OCI-LY3 (cell line): ENCODE measurements at regions not wholly inside any gene's neighbourhood (a gene's known extent, or its start where the extent isn't known, plus 50 kb on each side); places are given as distances from the start of the nearest gene placed in this dataset.

Experiments
- EZH2phosphoT487 ChIP-seq: fragments of 200-600 bp; shearing (Covaris generic); IDR thresholded peaks from 2 replicates; pipeline ENCODE4 v1.6.1; 2018; ENCODE audit warnings: antibody characterized with exemption, mixed run types, low read depth
- TF ChIP-seq, protein P1 (sequence below): fragments of 200-600, 300-600 bp; sonication (generic); IDR thresholded peaks from 2 replicates; pipeline ENCODE4 v1.5.1; 2014; ENCODE audit warnings: antibody characterized with exemption, low read length, low read depth

DNA sequence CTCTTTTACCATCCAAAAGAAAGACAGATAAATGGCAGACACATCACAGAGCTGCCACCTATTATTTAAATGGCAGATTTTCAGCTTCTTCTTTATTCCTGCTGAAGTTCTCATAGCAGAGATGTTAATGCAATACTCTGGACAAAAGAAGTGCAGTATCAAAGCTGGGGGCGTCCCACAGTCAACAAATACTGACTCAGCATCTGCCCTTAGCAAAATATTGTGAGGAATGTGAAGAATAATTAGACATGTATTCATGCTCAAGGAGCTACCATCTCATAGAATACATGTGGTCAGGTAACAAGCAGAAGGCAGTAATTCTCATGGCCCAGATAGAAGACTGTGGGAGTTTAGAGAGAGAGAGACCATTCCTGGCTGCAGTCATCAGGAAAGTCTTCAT is 108.0 kb upstream of the TANK start:
- TF ChIP-seq, protein P1, sequence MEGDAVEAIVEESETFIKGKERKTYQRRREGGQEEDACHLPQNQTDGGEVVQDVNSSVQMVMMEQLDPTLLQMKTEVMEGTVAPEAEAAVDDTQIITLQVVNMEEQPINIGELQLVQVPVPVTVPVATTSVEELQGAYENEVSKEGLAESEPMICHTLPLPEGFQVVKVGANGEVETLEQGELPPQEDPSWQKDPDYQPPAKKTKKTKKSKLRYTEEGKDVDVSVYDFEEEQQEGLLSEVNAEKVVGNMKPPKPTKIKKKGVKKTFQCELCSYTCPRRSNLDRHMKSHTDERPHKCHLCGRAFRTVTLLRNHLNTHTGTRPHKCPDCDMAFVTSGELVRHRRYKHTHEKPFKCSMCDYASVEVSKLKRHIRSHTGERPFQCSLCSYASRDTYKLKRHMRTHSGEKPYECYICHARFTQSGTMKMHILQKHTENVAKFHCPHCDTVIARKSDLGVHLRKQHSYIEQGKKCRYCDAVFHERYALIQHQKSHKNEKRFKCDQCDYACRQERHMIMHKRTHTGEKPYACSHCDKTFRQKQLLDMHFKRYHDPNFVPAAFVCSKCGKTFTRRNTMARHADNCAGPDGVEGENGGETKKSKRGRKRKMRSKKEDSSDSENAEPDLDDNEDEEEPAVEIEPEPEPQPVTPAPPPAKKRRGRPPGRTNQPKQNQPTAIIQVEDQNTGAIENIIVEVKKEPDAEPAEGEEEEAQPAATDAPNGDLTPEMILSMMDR, result no peak
- no peak for TF ChIP-seq EZH2phosphoT487
